ENCODE measurements at regions not wholly inside any gene's neighbourhood (a gene's known extent, or its start where the extent isn't known, plus 50 kb on each side); places are given as distances from the start of the nearest gene placed in this dataset.

DNA sequence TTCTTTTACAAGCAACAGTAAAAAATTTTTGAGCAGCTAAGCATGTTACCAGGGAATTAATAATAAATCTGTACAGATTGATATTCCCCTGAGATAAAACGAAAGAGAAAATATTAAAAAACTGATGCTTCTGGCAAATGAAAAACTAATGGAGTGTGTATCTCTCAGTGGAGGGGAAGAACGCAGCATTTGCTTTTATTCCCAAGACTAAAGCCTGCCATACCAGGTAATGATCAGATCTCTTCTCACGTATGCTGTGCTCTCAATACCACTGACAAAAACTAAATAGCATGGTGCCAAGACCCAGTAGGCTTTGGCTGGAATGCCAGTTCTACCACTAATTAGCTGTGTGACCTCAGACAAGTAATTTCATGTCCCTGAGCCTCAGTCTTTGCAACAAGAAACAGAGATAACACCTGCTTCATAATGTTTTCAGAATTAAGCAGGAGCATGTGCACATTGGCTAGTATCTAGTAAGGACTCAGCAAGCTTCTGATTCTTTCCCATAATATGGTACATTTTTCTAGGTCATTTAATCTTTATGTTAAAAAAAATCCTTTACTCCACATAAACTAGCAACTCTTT is 179.6 kb downstream of the CENPC start:
- no peak overlapping the region for H3K4me3 ChIP-seq (ENCODE audit: low read depth, low read length)
- TF ChIP-seq, protein P1, sequence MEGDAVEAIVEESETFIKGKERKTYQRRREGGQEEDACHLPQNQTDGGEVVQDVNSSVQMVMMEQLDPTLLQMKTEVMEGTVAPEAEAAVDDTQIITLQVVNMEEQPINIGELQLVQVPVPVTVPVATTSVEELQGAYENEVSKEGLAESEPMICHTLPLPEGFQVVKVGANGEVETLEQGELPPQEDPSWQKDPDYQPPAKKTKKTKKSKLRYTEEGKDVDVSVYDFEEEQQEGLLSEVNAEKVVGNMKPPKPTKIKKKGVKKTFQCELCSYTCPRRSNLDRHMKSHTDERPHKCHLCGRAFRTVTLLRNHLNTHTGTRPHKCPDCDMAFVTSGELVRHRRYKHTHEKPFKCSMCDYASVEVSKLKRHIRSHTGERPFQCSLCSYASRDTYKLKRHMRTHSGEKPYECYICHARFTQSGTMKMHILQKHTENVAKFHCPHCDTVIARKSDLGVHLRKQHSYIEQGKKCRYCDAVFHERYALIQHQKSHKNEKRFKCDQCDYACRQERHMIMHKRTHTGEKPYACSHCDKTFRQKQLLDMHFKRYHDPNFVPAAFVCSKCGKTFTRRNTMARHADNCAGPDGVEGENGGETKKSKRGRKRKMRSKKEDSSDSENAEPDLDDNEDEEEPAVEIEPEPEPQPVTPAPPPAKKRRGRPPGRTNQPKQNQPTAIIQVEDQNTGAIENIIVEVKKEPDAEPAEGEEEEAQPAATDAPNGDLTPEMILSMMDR (IDR thresholded peaks at IDR 0.05; ENCODE audit: borderline replicate concordance, insufficient read depth, low read depth, low read length), result no peak

DNA sequence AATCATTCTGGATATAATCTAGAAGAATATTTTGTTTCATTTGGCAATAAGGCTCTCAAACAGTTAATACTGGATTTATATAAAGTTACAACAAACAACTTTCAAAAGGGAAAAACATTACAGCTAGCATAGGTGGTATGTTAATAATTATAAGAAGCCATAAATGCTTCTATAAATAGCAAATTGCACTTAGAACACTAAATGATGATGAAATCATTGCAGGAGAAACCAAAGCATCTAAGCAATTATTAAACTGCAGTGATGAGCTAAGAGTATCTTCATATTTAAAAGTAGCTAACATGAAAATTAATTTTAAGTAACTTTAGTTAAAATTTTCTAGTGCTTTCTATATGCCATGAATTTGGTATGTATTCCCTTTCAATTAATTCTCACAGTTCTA is 189.5 kb downstream of the CENPC start:
- no peak overlapping the region for H3K4me3 ChIP-seq (ENCODE audit: low read depth, low read length)
- TF ChIP-seq, protein P1 (IDR thresholded peaks at IDR 0.05; ENCODE audit: borderline replicate concordance, insufficient read depth, low read depth, low read length), result no peak

DNA sequence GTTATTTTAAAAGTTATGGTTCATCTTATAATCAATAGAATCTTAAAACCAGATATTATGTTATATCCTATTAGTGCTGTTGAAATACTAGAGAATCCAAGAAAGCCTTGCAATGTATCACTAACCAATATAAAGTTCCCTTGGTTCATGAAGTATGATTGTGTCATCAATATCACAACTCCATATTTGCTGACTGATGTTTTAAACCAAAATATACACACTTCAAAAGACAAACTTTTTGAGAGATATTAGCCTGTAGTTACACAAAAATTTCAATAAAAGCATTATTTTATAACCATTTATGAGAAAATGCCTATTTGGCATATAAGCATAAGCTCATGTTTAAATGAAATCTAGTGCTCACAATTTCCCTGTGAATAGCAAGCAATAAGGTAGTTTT is 198.6 kb downstream of the CENPC start:
- H3K4me3 ChIP-seq (ENCODE audit: low read depth, low read length), result no peak overlapping the region
- TF ChIP-seq, protein P1 (IDR thresholded peaks at IDR 0.05; ENCODE audit: borderline replicate concordance, insufficient read depth, low read depth, low read length), result no peak

DNA sequence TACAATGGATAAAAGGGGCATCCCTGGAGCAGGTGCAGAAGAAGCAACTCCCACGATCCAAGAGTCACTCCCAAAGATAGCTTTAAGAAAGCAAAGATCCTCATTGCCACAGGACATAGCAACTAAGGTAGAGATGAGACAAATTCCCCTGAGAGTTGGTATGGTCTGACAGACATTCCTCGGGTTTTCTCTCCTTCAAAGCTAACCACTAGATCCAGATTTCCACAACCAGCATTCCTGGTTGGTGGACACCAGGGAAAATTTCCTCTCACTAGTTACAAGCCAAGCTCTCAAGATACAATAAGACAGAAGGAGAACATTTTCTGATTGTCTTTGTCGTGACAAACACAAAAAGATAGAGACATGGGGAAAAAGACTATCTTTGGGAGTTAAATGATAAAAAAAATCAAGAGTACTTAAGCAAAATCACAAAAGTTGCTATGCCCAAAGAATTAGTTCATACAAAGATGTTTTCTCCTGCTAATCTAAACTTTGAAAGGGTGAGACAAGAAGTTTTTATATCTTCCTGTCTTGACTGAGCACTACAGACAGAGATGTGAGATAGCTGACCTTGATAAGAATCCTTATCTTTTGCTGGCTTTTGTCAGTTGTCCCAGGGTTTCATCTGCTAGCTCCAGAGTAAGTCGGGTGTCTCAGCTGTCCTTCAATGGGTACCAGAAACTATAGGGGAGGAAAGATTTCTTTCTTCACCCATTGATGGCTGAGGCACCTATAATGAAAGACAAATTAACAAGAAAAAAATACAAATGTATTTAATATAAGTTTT is 200.5 kb downstream of the CENPC start:
- no peak overlapping the region for H3K4me3 ChIP-seq (ENCODE audit: low read depth, low read length)
- TF ChIP-seq, protein P1 (IDR thresholded peaks at IDR 0.05; ENCODE audit: borderline replicate concordance, insufficient read depth, low read depth, low read length), result no peak

DNA sequence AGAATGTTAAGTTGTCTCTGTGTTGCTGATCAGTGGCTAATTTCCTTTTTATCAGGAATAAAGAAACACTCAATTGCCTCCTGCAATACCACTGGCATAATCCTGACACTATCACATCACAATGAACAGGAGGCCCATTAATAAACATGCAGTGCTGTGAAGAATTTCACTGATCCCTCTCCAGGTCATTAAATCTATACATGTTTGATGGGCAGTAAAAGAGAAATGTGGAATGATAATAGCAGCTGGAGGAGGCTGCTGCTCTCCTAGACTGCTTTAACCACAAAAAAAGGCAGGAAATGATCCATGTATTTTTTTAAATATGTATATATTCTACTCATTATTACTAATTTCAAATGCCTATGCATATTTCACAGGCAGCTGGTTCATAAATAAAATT is 202.1 kb downstream of the CENPC start:
- TF ChIP-seq, protein P1 (IDR thresholded peaks at IDR 0.05; ENCODE audit: borderline replicate concordance, insufficient read depth, low read depth, low read length), result no peak
- no peak overlapping the region for H3K4me3 ChIP-seq (ENCODE audit: low read depth, low read length)

DNA sequence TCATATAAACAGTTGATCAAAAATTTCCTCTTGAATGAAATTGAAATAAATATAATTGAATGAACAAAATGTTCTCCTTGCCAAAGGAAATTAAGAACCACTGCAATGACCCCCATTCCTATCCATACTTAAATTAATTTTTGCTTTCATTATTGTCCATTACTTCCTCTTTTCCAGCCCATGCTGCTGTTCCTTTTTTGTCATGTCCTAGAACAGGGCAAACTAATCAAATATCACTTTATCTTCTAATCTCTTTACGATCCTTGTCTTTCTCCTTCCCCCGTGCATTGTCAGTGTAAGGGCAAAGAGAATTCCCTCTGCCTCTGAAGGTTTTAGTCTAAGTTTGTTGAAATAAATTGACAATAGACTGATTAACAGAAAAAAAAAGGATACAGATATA is 203.0 kb downstream of the CENPC start:
- H3K4me3 ChIP-seq (ENCODE audit: low read depth, low read length), result no peak overlapping the region
- TF ChIP-seq, protein P1 (IDR thresholded peaks at IDR 0.05; ENCODE audit: borderline replicate concordance, insufficient read depth, low read depth, low read length), result no peak

DNA sequence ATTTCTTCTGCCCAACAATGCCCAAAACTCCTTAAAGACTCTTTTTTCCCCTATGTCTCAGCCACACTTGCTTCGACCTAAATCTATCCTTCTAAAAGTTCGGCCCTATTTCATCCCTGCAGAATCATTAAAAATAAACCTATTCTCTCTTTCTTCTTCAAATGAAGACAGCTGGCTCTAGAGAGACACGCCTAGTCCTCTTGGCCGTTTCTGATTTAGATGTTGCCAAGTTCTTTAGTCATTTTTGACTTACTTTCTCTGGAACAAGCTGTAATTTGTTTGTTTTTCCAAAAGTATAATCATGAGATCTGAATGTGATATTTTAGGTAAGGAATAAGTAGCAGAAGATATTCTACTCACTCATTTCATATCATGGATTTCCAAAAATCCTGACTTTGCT is 211.6 kb downstream of the CENPC start:
- H3K4me3 ChIP-seq (ENCODE audit: low read depth, low read length), result no peak overlapping the region
- TF ChIP-seq, protein P1 (IDR thresholded peaks at IDR 0.05; ENCODE audit: borderline replicate concordance, insufficient read depth, low read depth, low read length), result no peak
